ENCODE measurements at regions not wholly inside any gene's neighbourhood (a gene's known extent, or its start where the extent isn't known, plus 50 kb on each side); places are given as distances from the start of the nearest gene placed in this dataset.

- no peak for TF ChIP-seq CTCF (IDR thresholded peaks at IDR 0.05)
- TF ChIP-seq POLR2A (IDR thresholded peaks at IDR 0.05): no peak
- TF ChIP-seq EP300 (IDR thresholded peaks at IDR 0.05): no peak
- TF ChIP-seq POLR2AphosphoS5 (IDR thresholded peaks at IDR 0.05): no peak
These were observed 136.0 kb upstream of the WDR11 start for GRCh38 chr10:120715171-120715570.

Data from stomach (tissue), 4 donors.